ENCODE measurements at regions not wholly inside any gene's neighbourhood (a gene's known extent, or its start where the extent isn't known, plus 50 kb on each side); places are given as distances from the start of the nearest gene placed in this dataset.

- no peak for TF ChIP-seq CTCF (IDR thresholded peaks at IDR 0.05)
- no peak for TF ChIP-seq POLR2A (IDR thresholded peaks at IDR 0.05)
These were observed 107.9 kb downstream of the AQP9 start for GRCh38 chr15:58246041-58246440.
